GM21825 (cell line): ENCODE measurements at regions not wholly inside any gene's neighbourhood (a gene's known extent, or its start where the extent isn't known, plus 50 kb on each side); places are given as distances from the start of the nearest gene placed in this dataset.

Source experiments
- ATAC-seq: cut with Tn5 transposase; IDR thresholded peaks from one replicate; pipeline ENCODE4 v1.9.1; 2021; ENCODE audit warnings: mild to moderate bottlenecking, moderate library complexity; ENCODE audit not compliant: unreplicated experiment

GRCh38 chr14:95466506-95466905 lies 49.9 kb downstream of the SYNE3 start:
- ATAC-seq, result no peak

GRCh38 chr14:95465936-95466335 lies 50.5 kb downstream of the SYNE3 start:
- ATAC-seq, result no peak

- no peak for ATAC-seq
These were observed 51.1 kb downstream of the SYNE3 start for GRCh38 chr14:95465358-95465757.

- no peak for ATAC-seq
These were observed 51.9 kb downstream of the SYNE3 start for GRCh38 chr14:95464514-95464913.

GRCh38 chr14:95464103-95464502 lies 52.3 kb downstream of the SYNE3 start:
- no peak for ATAC-seq

- no peak for ATAC-seq
These were observed 53.1 kb downstream of the SYNE3 start for GRCh38 chr14:95463171-95463901.

GRCh38 chr14:95462491-95462890 lies 54.0 kb downstream of the SYNE3 start:
- no peak for ATAC-seq

GRCh38 chr14:95460647-95461478 lies 55.6 kb downstream of the SYNE3 start:
- no peak for ATAC-seq

- ATAC-seq, result no peak
These were observed 57.5 kb downstream of the SYNE3 start for GRCh38 chr14:95458906-95459305.

GRCh38 chr14:95458459-95458858 lies 58.0 kb downstream of the SYNE3 start:
- no peak for ATAC-seq

GRCh38 chr14:95456281-95456680 lies 60.2 kb downstream of the SYNE3 start:
- no peak for ATAC-seq

- ATAC-seq, result no peak
These were observed 61.2 kb downstream of the SYNE3 start for GRCh38 chr14:95455246-95455645.

GRCh38 chr14:95453713-95453980 lies 62.8 kb downstream of the SYNE3 start:
- ATAC-seq, result no peak

GRCh38 chr14:95452893-95453712 lies 63.3 kb downstream of the SYNE3 start:
- no peak for ATAC-seq

- no peak for ATAC-seq
These were observed 64.1 kb downstream of the SYNE3 start for GRCh38 chr14:95452176-95452892.

- ATAC-seq, result no peak
These were observed 67.3 kb downstream of the SYNE3 start for GRCh38 chr14:95449131-95449530.

- ATAC-seq, result no peak
These were observed 70.0 kb downstream of the SYNE3 start for GRCh38 chr14:95446470-95446869.

- no peak for ATAC-seq
These were observed 70.8 kb downstream of the SYNE3 start for GRCh38 chr14:95445676-95446075.

- ATAC-seq, result no peak
These were observed 71.3 kb downstream of the SYNE3 start for GRCh38 chr14:95445161-95445560.

GRCh38 chr14:95444132-95445129 lies 72.0 kb downstream of the SYNE3 start:
- ATAC-seq, result no peak
